Nephron progenitor cell (in vitro differentiated cells): ENCODE measurements at regions not wholly inside any gene's neighbourhood (a gene's known extent, or its start where the extent isn't known, plus 50 kb on each side); places are given as distances from the start of the nearest gene placed in this dataset.

Experiments used
- DNase-seq: peaks from one replicate; pipeline ENCODE4 v3.0.0; 2021
- H3K27ac Mint-ChIP-seq: 2 replicates; pipeline ENCODE4 v1.8.0; 2021; ENCODE audit warnings: mild to moderate bottlenecking, moderate library complexity, mixed read lengths
- H3K27me3 Mint-ChIP-seq: 2 replicates; pipeline ENCODE4 v1.8.0; 2021; ENCODE audit warnings: mild to moderate bottlenecking, low read depth, mixed read lengths; ENCODE audit not compliant: poor library complexity
- H3K36me3 Mint-ChIP-seq: 2 replicates; pipeline ENCODE4 v1.8.0; 2021; ENCODE audit warnings: low read depth, mixed read lengths
- H3K4me1 Mint-ChIP-seq: 2 replicates; pipeline ENCODE4 v1.8.0; 2021; ENCODE audit warnings: mixed read lengths
- H3K4me3 Mint-ChIP-seq: 2 replicates; pipeline ENCODE4 v1.8.0; 2021; ENCODE audit warnings: mild to moderate bottlenecking, moderate library complexity, mixed read lengths
- H3K9me3 Mint-ChIP-seq: 2 replicates; pipeline ENCODE4 v1.8.0; 2021; ENCODE audit warnings: mild to moderate bottlenecking, moderate library complexity, mixed read lengths
- TF ChIP-seq, protein P1 (sequence below): fragments of 200-600 bp; sonication (generic); IDR thresholded peaks from 2 replicates; pipeline ENCODE4 v1.5.0; 2021; ENCODE audit warnings: antibody characterized with exemption

- H3K4me3 Mint-ChIP-seq, result no peak overlapping the region
These were observed 194.5 kb upstream of the ARSJ start for GRCh38 chr4:114173968-114174367.

GRCh38 chr4:114177628-114178027, 198.2 kb upstream of the ARSJ start:
- H3K4me3 Mint-ChIP-seq, result no peak overlapping the region
- H3K9me3 Mint-ChIP-seq, result peaks cover 11% of the 10 kb centered on the region
- no peaks in the 10 kb centered on the region for H3K36me3 Mint-ChIP-seq
- no peaks in the 10 kb centered on the region for H3K27me3 Mint-ChIP-seq
- no peak for DNase-seq
- TF ChIP-seq, protein P1, sequence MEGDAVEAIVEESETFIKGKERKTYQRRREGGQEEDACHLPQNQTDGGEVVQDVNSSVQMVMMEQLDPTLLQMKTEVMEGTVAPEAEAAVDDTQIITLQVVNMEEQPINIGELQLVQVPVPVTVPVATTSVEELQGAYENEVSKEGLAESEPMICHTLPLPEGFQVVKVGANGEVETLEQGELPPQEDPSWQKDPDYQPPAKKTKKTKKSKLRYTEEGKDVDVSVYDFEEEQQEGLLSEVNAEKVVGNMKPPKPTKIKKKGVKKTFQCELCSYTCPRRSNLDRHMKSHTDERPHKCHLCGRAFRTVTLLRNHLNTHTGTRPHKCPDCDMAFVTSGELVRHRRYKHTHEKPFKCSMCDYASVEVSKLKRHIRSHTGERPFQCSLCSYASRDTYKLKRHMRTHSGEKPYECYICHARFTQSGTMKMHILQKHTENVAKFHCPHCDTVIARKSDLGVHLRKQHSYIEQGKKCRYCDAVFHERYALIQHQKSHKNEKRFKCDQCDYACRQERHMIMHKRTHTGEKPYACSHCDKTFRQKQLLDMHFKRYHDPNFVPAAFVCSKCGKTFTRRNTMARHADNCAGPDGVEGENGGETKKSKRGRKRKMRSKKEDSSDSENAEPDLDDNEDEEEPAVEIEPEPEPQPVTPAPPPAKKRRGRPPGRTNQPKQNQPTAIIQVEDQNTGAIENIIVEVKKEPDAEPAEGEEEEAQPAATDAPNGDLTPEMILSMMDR, result no peak
- no peaks in the 10 kb centered on the region for H3K4me1 Mint-ChIP-seq
- no peak overlapping the region for H3K27ac Mint-ChIP-seq

More at GRCh38 chr4:114173968-114174367, 194.5 kb upstream of the ARSJ start:
- H3K27me3 Mint-ChIP-seq, result no peaks in the 10 kb centered on the region
- TF ChIP-seq, protein P1, result no peak
- H3K4me1 Mint-ChIP-seq, result no peaks in the 10 kb centered on the region
- no peaks in the 10 kb centered on the region for H3K36me3 Mint-ChIP-seq
- no peak for DNase-seq
- no peak overlapping the region for H3K27ac Mint-ChIP-seq
- no peaks in the 10 kb centered on the region for H3K9me3 Mint-ChIP-seq

GRCh38 chr4:114178392-114178791, 198.9 kb upstream of the ARSJ start:
- no peaks in the 10 kb centered on the region for H3K4me1 Mint-ChIP-seq
- no peak overlapping the region for H3K27ac Mint-ChIP-seq
- peaks cover 18% of the 10 kb centered on the region for H3K9me3 Mint-ChIP-seq
- no peak overlapping the region for H3K4me3 Mint-ChIP-seq
- no peaks in the 10 kb centered on the region for H3K27me3 Mint-ChIP-seq
- TF ChIP-seq, protein P1, result no peak
- H3K36me3 Mint-ChIP-seq, result no peaks in the 10 kb centered on the region
- no peak for DNase-seq

DNA sequence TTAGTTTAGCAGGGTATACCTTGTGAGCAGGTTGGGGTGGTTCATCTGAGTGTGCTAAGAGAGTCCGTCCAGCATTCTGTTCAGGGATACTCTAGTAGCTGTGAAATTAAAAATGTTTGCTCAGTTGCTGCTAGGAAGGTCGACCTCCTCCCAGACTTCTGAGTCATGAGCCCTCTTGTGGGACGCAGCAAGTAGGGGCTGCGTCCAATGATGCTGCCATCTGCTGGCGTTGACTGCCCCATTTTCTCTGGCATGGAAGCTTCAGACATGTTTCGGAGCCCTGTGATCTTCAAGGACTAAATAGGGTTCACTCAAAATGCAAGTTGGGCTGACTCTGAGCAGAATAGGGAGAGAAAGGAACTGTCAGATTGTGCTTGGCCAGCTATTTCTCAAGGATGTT, 201.0 kb upstream of the ARSJ start:
- peak; percentile 31 for DNase-seq
- Mint-ChIP-seq H3K4me1 (no peaks in the 10 kb centered on the region), H3K9me3 (peaks cover 31% of the 10 kb centered on the region), H3K27me3 (peaks cover 7% of the 10 kb centered on the region), H3K36me3 (no peaks in the 10 kb centered on the region), H3K4me3 (no peak overlapping the region), H3K27ac (no peak overlapping the region)
- TF ChIP-seq, protein P1, result peak; percentile 38

DNA sequence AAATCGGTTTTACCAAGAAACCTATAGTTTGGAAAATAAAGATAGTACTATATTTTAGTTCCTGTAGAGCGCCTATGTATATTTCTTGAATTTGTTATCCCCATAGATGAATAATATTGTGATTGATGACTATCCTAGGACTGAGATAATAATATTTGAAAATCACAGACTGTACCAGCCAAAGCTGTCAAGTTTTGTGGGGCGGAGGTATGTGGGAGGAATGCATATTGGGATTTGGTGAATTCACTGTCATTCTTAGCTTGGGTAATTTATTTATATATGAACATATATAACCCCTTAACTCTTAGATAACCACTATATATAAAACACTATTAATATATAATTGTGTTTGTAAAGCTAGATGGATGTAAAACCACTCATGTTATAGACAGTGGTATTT, 205.5 kb upstream of the ARSJ start:
- TF ChIP-seq, protein P1, result no peak
- Mint-ChIP-seq H3K27ac (no peak overlapping the region), H3K4me1 (no peaks in the 10 kb centered on the region), H3K9me3 (peaks cover 31% of the 10 kb centered on the region), H3K36me3 (no peaks in the 10 kb centered on the region), H3K4me3 (no peak overlapping the region), H3K27me3 (peaks cover 7% of the 10 kb centered on the region)
- no peak for DNase-seq

- DNase-seq, result no peak
- no peaks in the 10 kb centered on the region for H3K36me3 Mint-ChIP-seq
- H3K27ac Mint-ChIP-seq, result no peak overlapping the region
- peaks cover 21% of the 10 kb centered on the region for H3K9me3 Mint-ChIP-seq
- TF ChIP-seq, protein P1, result no peak
- H3K4me1 Mint-ChIP-seq, result no peaks in the 10 kb centered on the region
- H3K27me3 Mint-ChIP-seq, result peaks cover 7% of the 10 kb centered on the region
- H3K4me3 Mint-ChIP-seq, result no peak overlapping the region
These were observed 208.1 kb upstream of the ARSJ start for GRCh38 chr4:114187592-114187991.
